Hepatocyte (in vitro differentiated cells): ENCODE measurements at regions not wholly inside any gene's neighbourhood (a gene's known extent, or its start where the extent isn't known, plus 50 kb on each side); places are given as distances from the start of the nearest gene placed in this dataset.

Experiments
- CTCF ChIP-seq: fragments of 200-600 bp; sonication (generic); IDR thresholded peaks from 2 replicates; pipeline ENCODE4 v1.5.1; 2016; ENCODE audit warnings: antibody characterized with exemption, mild to moderate bottlenecking; ENCODE audit not compliant: poor library complexity
- EZH2 ChIP-seq: fragments of 200-600 bp; sonication (generic); IDR thresholded peaks from 2 replicates; pipeline ENCODE4 v1.6.1; 2016; ENCODE audit warnings: antibody characterized with exemption, mild to moderate bottlenecking, borderline replicate concordance

- TF ChIP-seq CTCF (no peak), EZH2 (no peak)
Observed at GRCh38 chr2:15043336-15044058, 411.0 kb downstream of the LRATD1 start.
